Mesenchymal stem cell (in vitro differentiated cells and primary cell): ENCODE measurements at regions not wholly inside any gene's neighbourhood (a gene's known extent, or its start where the extent isn't known, plus 50 kb on each side); places are given as distances from the start of the nearest gene placed in this dataset.

Source experiments
- DNase-seq: peaks from one replicate; pipeline ENCODE4 v3.0.0-alpha.2; 2013
- H2AFZ ChIP-seq: one replicate; pipeline ENCODE4 v1.6.1; 2013; ENCODE audit warnings: low read depth, mild to moderate bottlenecking, control low read depth, inconsistent platforms, low read length, moderate library complexity
- H2AK5ac ChIP-seq: 2 replicates; pipeline ENCODE4 v1.6.1; 2013; ENCODE audit warnings: low read length, moderate library complexity, mild to moderate bottlenecking, inconsistent platforms; ENCODE audit not compliant: severe bottlenecking
- H2BK120ac ChIP-seq: one replicate; pipeline ENCODE4 v1.6.1; 2013; ENCODE audit warnings: low read depth, mild to moderate bottlenecking, inconsistent platforms, low read length, moderate library complexity
- H2BK12ac ChIP-seq, 2 experiments: one replicate each; pipeline ENCODE4 v1.6.1; 2013; ENCODE audit warnings: inconsistent platforms in 2 of 2, low read length in 2 of 2, mild to moderate bottlenecking in 2 of 2, moderate library complexity in 2 of 2, control low read depth in 1 of 2
- H2BK15ac ChIP-seq: one replicate; pipeline ENCODE4 v1.6.1; 2013; ENCODE audit warnings: mild to moderate bottlenecking, low read depth, inconsistent platforms; ENCODE audit not compliant: poor library complexity, severe bottlenecking
- H2BK5ac ChIP-seq: 2 replicates; pipeline ENCODE4 v1.6.1; 2013; ENCODE audit warnings: low read depth, mild to moderate bottlenecking, low read length, control low read depth, inconsistent platforms; ENCODE audit not compliant: poor library complexity, severe bottlenecking
- H3K14ac ChIP-seq, 2 experiments: one replicate each; pipeline ENCODE4 v1.6.1; 2013; ENCODE audit warnings: inconsistent platforms in 2 of 2, low read length in 2 of 2, control low read depth in 1 of 2, mild to moderate bottlenecking in 1 of 2, moderate library complexity in 1 of 2
- H3K18ac ChIP-seq, 2 experiments: one replicate each; pipeline ENCODE4 v1.6.1; 2013; ENCODE audit warnings: inconsistent platforms in 2 of 2, low read length in 2 of 2, control low read depth in 1 of 2, low read depth in 1 of 2, mild to moderate bottlenecking in 1 of 2
- H3K23ac ChIP-seq, 2 experiments: one replicate each; pipeline ENCODE4 v1.6.1; 2013; ENCODE audit warnings: inconsistent platforms in 2 of 2, low read length in 2 of 2, mild to moderate bottlenecking in 2 of 2, moderate library complexity in 2 of 2, control low read depth in 1 of 2
- H3K27ac ChIP-seq: 2 replicates; pipeline ENCODE4 v1.5.1; 2013; ENCODE audit warnings: mild to moderate bottlenecking, moderate library complexity, low read length, control low read depth, inconsistent platforms; ENCODE audit not compliant: poor library complexity, severe bottlenecking
- H3K27me3 ChIP-seq, 2 experiments: 2 replicates each; pipeline versions ENCODE4 v1.6.1 to v1.7.0; 2013; ENCODE audit warnings: low read length in 2 of 2, mild to moderate bottlenecking in 2 of 2, moderate library complexity in 2 of 2, control low read depth in 1 of 2, inconsistent platforms in 1 of 2; ENCODE audit not compliant: control insufficient read depth in 1 of 2, insufficient read depth in 1 of 2
- H3K36me3 ChIP-seq, 2 experiments: 2 replicates each; pipeline versions ENCODE4 v1.6.1 to v1.7.0; 2013; ENCODE audit warnings: low read length in 2 of 2, control low read depth in 1 of 2, inconsistent platforms in 1 of 2, low read depth in 1 of 2, mild to moderate bottlenecking in 1 of 2; ENCODE audit not compliant: insufficient read depth in 2 of 2, control insufficient read depth in 1 of 2
- H3K4ac ChIP-seq, 2 experiments: one replicate each; pipeline ENCODE4 v1.6.1; 2013; ENCODE audit warnings: inconsistent platforms in 2 of 2, low read length in 2 of 2, mild to moderate bottlenecking in 2 of 2, moderate library complexity in 2 of 2, control low read depth in 1 of 2, low read depth in 1 of 2
- H3K4me1 ChIP-seq: 2 replicates; pipeline ENCODE4 v1.6.1; 2013; ENCODE audit warnings: low read depth, low read length, control low read depth; ENCODE audit not compliant: control insufficient read depth, insufficient read depth
- H3K4me2 ChIP-seq: 2 replicates; pipeline ENCODE4 v1.6.1; 2013; ENCODE audit warnings: low read length, mild to moderate bottlenecking, inconsistent platforms; ENCODE audit not compliant: poor library complexity, severe bottlenecking
- H3K4me3 ChIP-seq, 2 experiments: 2 replicates each; pipeline versions ENCODE4 v1.5.1 to v1.7.0; 2013; ENCODE audit warnings: low read length in 2 of 2, mild to moderate bottlenecking in 2 of 2, control low read depth in 1 of 2, low read depth in 1 of 2; ENCODE audit not compliant: insufficient read depth in 1 of 2
- H3K79me1 ChIP-seq: replicated peaks from 2 replicates; pipeline ENCODE4 v1.6.1; 2013; ENCODE audit warnings: mild to moderate bottlenecking, control low read depth, low read length, inconsistent platforms; ENCODE audit not compliant: poor library complexity, severe bottlenecking
- H3K9ac ChIP-seq: 2 replicates; pipeline ENCODE4 v1.7.0; 2013; ENCODE audit warnings: mild to moderate bottlenecking, low read length, moderate library complexity
- H3K9me3 ChIP-seq: 2 replicates; pipeline ENCODE4 v1.7.0; 2013; ENCODE audit warnings: mild to moderate bottlenecking, low read length; ENCODE audit not compliant: control insufficient read depth
- H4K8ac ChIP-seq: one replicate; pipeline ENCODE4 v1.6.1; 2013; ENCODE audit warnings: inconsistent platforms, mild to moderate bottlenecking, low read length, moderate library complexity
- H4K91ac ChIP-seq: one replicate; pipeline ENCODE4 v1.6.1; 2013; ENCODE audit warnings: mild to moderate bottlenecking, low read length, inconsistent platforms
- WGBS: methylation state at CpG from one replicate; pipeline ENCODE4 v1.1.7; 2013; ENCODE audit warnings: mixed read lengths; 5-methylcytosine and 5-hydroxymethylcytosine counted together

- Histone ChIP-seq H3K27me3 (no peaks in the 10 kb centered on the region), H3K4me2 (no peak overlapping the region), H3K9me3 (no peaks in the 10 kb centered on the region), H2BK12ac (peak overlapping the region in 1 of 2 experiments; percentile 11), H3K4me3 (no peak overlapping the region), H2BK5ac (peak overlapping the region; percentile 52), H3K18ac (peak overlapping the region in 1 of 2 experiments; percentile 11), H3K23ac (no peak overlapping the region), H3K14ac (peak overlapping the region in 1 of 2 experiments; percentile 5), H3K4me1 (peaks cover 12% of the 10 kb centered on the region), H3K27ac (no peak overlapping the region), H3K9ac (no peak overlapping the region), H3K4ac (peak overlapping the region in 1 of 2 experiments; percentile 6), H3K79me1 (no peaks in the 10 kb centered on the region), H2AK5ac (peak overlapping the region; percentile 69), H4K91ac (peak overlapping the region; percentile 62), H2BK120ac (no peak overlapping the region), H4K8ac (no peak overlapping the region), H2AFZ (no peak overlapping the region), H3K36me3 (no peaks in the 10 kb centered on the region), H2BK15ac (no peak overlapping the region)
- 64% methylated on average over 12 of the region's 12 CpGs for WGBS
- DNase-seq = no peak
Observed at GRCh38 chr1:91601554-91602376, 101.1 kb downstream of the CDC7 start.

- Histone ChIP-seq H3K4me3 (no peak overlapping the region), H2BK12ac (no peak overlapping the region), H2AK5ac (no peak overlapping the region), H3K4ac (no peak overlapping the region), H3K18ac (no peak overlapping the region), H2BK15ac (no peak overlapping the region), H3K4me2 (no peak overlapping the region), H3K9me3 (no peaks in the 10 kb centered on the region), H2AFZ (no peak overlapping the region), H2BK120ac (no peak overlapping the region), H4K8ac (no peak overlapping the region), H3K36me3 (no peaks in the 10 kb centered on the region), H2BK5ac (no peak overlapping the region), H3K27ac (no peak overlapping the region), H4K91ac (no peak overlapping the region), H3K23ac (no peak overlapping the region), H3K4me1 (peaks cover 12% of the 10 kb centered on the region), H3K27me3 (no peaks in the 10 kb centered on the region), H3K9ac (no peak overlapping the region), H3K14ac (no peak overlapping the region), H3K79me1 (no peaks in the 10 kb centered on the region)
- 98% methylated on average over 4 of the region's 4 CpGs for WGBS
- DNase-seq = no peak
Observed at GRCh38 chr1:91603409-91603808, 102.8 kb downstream of the CDC7 start.

DNA sequence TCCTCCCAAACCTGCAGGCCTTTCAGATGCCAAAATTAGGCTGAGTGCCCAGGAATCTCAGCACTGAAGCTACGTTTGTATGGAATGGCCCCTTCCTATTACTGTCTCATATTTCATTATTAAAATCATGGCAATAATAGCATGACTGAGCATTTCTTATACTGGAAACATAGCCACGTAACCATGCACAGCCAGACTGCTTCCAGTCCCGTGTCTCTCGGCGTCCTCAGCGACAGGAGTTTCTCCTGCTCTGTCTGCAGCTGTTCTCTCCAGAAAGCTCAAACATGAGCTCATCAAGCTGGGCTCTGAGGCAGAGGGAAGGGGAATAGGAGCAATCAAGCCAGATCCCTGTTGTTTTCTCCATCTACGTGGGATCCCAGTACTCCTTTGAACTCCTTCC lies 104.0 kb downstream of the CDC7 start:
- H4K91ac ChIP-seq = no peak overlapping the region
- no peak overlapping the region for H2BK120ac ChIP-seq
- no peak overlapping the region for H2BK15ac ChIP-seq
- no peak overlapping the region for H2AFZ ChIP-seq
- H4K8ac ChIP-seq = peak overlapping the region; percentile 85
- no peaks in the 10 kb centered on the region for H3K9me3 ChIP-seq
- H3K27me3 ChIP-seq = no peaks in the 10 kb centered on the region
- peak overlapping the region; percentile 29 to 52 for H2BK12ac ChIP-seq
- peaks cover 12% of the 10 kb centered on the region for H3K4me1 ChIP-seq
- H3K23ac ChIP-seq = no peak overlapping the region
- H3K27ac ChIP-seq = no peak overlapping the region
- H2AK5ac ChIP-seq = no peak overlapping the region
- H3K4ac ChIP-seq = no peak overlapping the region
- 82% methylated on average over 6 of the region's 7 CpGs for WGBS
- H3K9ac ChIP-seq = peak overlapping the region; percentile 78
- no peaks in the 10 kb centered on the region for H3K36me3 ChIP-seq
- no peak overlapping the region for H2BK5ac ChIP-seq
- H3K18ac ChIP-seq = peak overlapping the region in 1 of 2 experiments; percentile 1
- no peak overlapping the region for H3K4me3 ChIP-seq
- H3K4me2 ChIP-seq = no peak overlapping the region
- H3K14ac ChIP-seq = no peak overlapping the region
- H3K79me1 ChIP-seq = no peaks in the 10 kb centered on the region
- no peak for DNase-seq

DNA sequence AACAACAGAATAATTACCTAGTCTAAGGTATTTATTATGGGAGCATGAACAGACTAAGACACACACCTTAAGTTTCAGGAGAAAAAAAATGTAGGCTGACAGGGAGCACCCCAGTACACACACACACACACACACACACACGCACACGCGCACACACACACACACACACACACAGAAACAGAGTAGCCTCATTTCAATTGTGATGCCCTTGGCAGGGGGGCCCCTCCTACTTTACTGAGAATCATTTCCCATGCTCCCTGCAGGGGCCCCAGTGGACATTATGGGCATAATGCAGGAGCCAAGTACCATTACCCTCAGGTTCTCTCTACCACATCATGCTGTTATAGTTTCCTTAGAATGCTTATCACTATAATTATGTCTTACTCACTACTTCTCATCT lies 104.9 kb downstream of the CDC7 start:
- Histone ChIP-seq H3K27ac (no peak overlapping the region), H3K79me1 (no peaks in the 10 kb centered on the region), H3K23ac (no peak overlapping the region), H2BK12ac (no peak overlapping the region), H2BK15ac (no peak overlapping the region), H2BK5ac (no peak overlapping the region), H2AFZ (no peak overlapping the region), H3K4me2 (no peak overlapping the region), H3K9ac (no peak overlapping the region), H3K9me3 (no peaks in the 10 kb centered on the region), H3K4ac (no peak overlapping the region), H2AK5ac (no peak overlapping the region), H4K91ac (no peak overlapping the region), H3K4me1 (peaks cover 14% of the 10 kb centered on the region), H3K18ac (no peak overlapping the region), H3K36me3 (no peaks in the 10 kb centered on the region), H3K4me3 (no peak overlapping the region), H4K8ac (no peak overlapping the region), H3K27me3 (no peaks in the 10 kb centered on the region), H2BK120ac (no peak overlapping the region), H3K14ac (no peak overlapping the region)
- 46% methylated on average over 3 of the region's 3 CpGs for WGBS
- DNase-seq = no peak
